HG03159 (cell line): ENCODE measurements at regions not wholly inside any gene's neighbourhood (a gene's known extent, or its start where the extent isn't known, plus 50 kb on each side); places are given as distances from the start of the nearest gene placed in this dataset.
"Not testable (repeated sequence)": the region's sequence is repeated elsewhere in the genome, so short reads cannot be mapped to it uniquely, and the experiment has no call there.

Experiments used
- ATAC-seq: cut with Tn5 transposase; IDR thresholded peaks from one replicate; pipeline ENCODE4 v1.9.1; 2021; ENCODE audit warnings: mild to moderate bottlenecking, moderate library complexity; ENCODE audit not compliant: unreplicated experiment

GRCh38 chr2:53610260-53610659, 157.3 kb upstream of the CHAC2 start:
- ATAC-seq, result no peak

- no peak for ATAC-seq
These were observed 158.1 kb upstream of the CHAC2 start for GRCh38 chr2:53609551-53609950.

- no peak for ATAC-seq
These were observed 159.3 kb upstream of the CHAC2 start for GRCh38 chr2:53608293-53608692.

- no peak for ATAC-seq
These were observed 166.8 kb upstream of the CHAC2 start for GRCh38 chr2:53600815-53601214.

- not testable (repeated sequence) for ATAC-seq
These were observed 180.6 kb upstream of the CHAC2 start for GRCh38 chr2:53586733-53587612.

- ATAC-seq, result no peak
These were observed 182.6 kb upstream of the CHAC2 start for GRCh38 chr2:53584986-53585385.

- no peak for ATAC-seq
These were observed 184.0 kb upstream of the CHAC2 start for GRCh38 chr2:53583583-53583982.

GRCh38 chr2:53582556-53582955, 185.0 kb upstream of the CHAC2 start:
- no peak for ATAC-seq

- ATAC-seq, result no peak
These were observed 191.4 kb upstream of the CHAC2 start for GRCh38 chr2:53576166-53576565.

- ATAC-seq, result no peak
These were observed 191.9 kb upstream of the CHAC2 start for GRCh38 chr2:53575721-53576124.

GRCh38 chr2:53572696-53573095, 194.9 kb upstream of the CHAC2 start:
- no peak for ATAC-seq

- no peak for ATAC-seq
These were observed 197.5 kb upstream of the CHAC2 start for GRCh38 chr2:53569957-53570727.

GRCh38 chr2:53568469-53568868, 199.1 kb upstream of the CHAC2 start:
- ATAC-seq, result no peak

GRCh38 chr2:53567073-53567472, 200.5 kb upstream of the CHAC2 start:
- ATAC-seq, result no peak

- no peak for ATAC-seq
These were observed 205.2 kb upstream of the CHAC2 start for GRCh38 chr2:53562407-53562806.

GRCh38 chr2:53561155-53561554, 206.4 kb upstream of the CHAC2 start:
- no peak for ATAC-seq

GRCh38 chr2:53559302-53559966, 208.2 kb upstream of the CHAC2 start:
- ATAC-seq, result no peak

- no peak for ATAC-seq
These were observed 208.7 kb upstream of the CHAC2 start for GRCh38 chr2:53558867-53559266.

GRCh38 chr2:53549497-53549896, 218.1 kb upstream of the CHAC2 start:
- ATAC-seq, result no peak

- ATAC-seq, result no peak
These were observed 222.0 kb upstream of the CHAC2 start for GRCh38 chr2:53545604-53546003.

GRCh38 chr2:53544871-53545558, 222.6 kb upstream of the CHAC2 start:
- ATAC-seq, result no peak
